Testis (tissue), 2 donors: ENCODE measurements at regions not wholly inside any gene's neighbourhood (a gene's known extent, or its start where the extent isn't known, plus 50 kb on each side); places are given as distances from the start of the nearest gene placed in this dataset.
"Not testable (repeated sequence)": the region's sequence is repeated elsewhere in the genome, so short reads cannot be mapped to it uniquely, and the experiment has no call there.

ENCODE experiments used
- POLR2A ChIP-seq: fragments of 450-650 bp; IDR thresholded peaks from one replicate; pipeline ENCODE4 v1.6.1; 2017; ENCODE audit warnings: antibody characterized with exemption, mild to moderate bottlenecking, moderate library complexity
- TF ChIP-seq, protein P1 (sequence below), 3 experiments: fragments of 450-650 bp in 2 of 3; fragments of 200-600 bp in 1 of 3; sonication (generic) in 1 of 3; IDR thresholded peaks; one replicate each; pipeline ENCODE4 v1.5.1; 2016 to 2019; ENCODE audit warnings: antibody characterized with exemption in 3 of 3, mild to moderate bottlenecking in 2 of 3, moderate library complexity in 1 of 3

DNA sequence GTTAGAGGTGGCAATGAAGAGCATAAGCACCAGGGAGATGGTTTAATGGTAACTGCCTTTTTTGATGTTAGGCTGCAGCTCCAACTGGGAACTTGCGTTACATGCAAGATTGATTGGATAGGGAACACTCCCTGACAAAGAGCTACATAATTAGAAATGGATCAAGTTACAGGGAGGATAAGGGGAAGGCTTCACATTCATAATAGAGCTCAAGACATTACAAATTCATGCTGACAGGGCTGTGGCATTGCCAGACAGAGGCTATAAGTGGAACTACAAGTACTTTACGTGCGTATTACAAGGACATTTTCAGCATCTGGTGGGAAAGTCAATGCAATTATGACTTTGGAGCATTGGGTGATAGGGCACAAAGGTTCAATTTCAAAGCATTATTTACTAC, 55.3 kb upstream of the CCDC80 start:
- TF ChIP-seq, protein P1, sequence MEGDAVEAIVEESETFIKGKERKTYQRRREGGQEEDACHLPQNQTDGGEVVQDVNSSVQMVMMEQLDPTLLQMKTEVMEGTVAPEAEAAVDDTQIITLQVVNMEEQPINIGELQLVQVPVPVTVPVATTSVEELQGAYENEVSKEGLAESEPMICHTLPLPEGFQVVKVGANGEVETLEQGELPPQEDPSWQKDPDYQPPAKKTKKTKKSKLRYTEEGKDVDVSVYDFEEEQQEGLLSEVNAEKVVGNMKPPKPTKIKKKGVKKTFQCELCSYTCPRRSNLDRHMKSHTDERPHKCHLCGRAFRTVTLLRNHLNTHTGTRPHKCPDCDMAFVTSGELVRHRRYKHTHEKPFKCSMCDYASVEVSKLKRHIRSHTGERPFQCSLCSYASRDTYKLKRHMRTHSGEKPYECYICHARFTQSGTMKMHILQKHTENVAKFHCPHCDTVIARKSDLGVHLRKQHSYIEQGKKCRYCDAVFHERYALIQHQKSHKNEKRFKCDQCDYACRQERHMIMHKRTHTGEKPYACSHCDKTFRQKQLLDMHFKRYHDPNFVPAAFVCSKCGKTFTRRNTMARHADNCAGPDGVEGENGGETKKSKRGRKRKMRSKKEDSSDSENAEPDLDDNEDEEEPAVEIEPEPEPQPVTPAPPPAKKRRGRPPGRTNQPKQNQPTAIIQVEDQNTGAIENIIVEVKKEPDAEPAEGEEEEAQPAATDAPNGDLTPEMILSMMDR (IDR thresholded peaks at IDR 0.05), result not testable (repeated sequence)
- TF ChIP-seq POLR2A, result not testable (repeated sequence)
